ENCODE measurements at regions not wholly inside any gene's neighbourhood (a gene's known extent, or its start where the extent isn't known, plus 50 kb on each side); places are given as distances from the start of the nearest gene placed in this dataset.
"Not testable (repeated sequence)": the region's sequence is repeated elsewhere in the genome, so short reads cannot be mapped to it uniquely, and the experiment has no call there.

DNA sequence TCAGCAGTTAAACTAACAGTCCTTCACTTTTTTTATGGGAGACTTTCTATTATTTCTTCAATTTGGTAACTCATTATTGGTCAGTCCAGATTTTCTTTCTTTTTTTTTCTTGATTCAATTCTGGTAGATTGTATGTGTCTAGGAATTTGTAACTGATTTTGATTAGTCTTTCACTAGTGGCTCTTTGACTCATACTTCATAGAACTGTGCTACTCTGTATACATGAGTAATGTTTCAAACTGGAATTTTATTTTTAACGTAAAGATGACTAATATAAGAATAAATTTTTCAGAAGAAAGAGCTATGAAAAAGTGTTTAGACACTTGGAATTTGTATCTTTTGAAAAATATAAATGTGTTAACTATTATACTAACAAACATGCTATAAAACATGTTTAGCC lies 813.0 kb downstream of the TRAM1L1 start:
- FAIRE-seq (no peak), DNase-seq (ENCODE audit: insufficient read length) (no peak)
- TF ChIP-seq TAF1 (IDR thresholded peaks at IDR 0.05; ENCODE audit: borderline replicate concordance, low read depth, low read length) (no peak), POLR2AphosphoS5 (IDR thresholded peaks at IDR 0.05; ENCODE audit: low read depth, low read length) (no peak), POLR2A (IDR thresholded peaks at IDR 0.05; ENCODE audit: low read depth, low read length) (no peak)

DNA sequence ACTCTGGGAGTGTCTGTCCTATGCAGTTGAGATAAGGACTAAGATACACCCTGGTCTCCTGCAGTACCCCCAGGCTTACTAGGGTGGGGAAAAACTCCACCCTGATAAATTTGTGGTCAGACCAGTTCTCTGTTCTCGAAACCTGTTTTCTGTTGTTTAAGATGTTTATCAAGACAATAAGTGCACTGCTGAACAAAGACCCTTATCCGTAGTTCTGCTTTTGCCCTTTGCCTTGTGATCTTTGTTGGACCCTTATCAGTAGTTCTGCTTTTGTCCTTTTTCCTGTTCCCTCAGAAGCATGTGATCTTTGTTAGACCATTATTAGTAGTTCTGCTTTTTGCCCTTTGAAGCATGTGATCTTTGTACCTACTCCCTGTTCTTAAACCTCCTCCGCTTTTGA lies 824.4 kb downstream of the TRAM1L1 start:
- FAIRE-seq; DNase-seq (ENCODE audit: insufficient read length): not testable (repeated sequence)

DNA sequence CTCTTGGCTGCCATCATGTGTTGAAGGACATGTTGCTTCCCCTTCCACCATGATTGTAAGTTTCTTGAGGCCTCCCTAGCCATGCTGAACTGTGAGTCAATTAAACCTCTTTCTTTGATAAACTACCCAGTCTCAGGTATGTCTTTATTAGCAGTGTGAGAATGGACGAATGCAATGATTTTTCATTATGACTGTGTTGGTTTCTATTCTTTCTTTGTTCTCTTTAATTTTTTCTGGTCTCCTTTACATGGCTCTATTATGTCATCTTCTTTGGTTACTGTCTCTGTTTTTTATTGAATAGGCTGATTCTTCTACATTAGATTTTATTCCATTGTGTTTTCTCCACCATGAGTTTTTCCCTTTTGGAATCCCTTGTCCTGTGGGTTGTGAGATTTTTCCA lies 840.6 kb downstream of the TRAM1L1 start:
- TF ChIP-seq TAF1 (IDR thresholded peaks at IDR 0.05; ENCODE audit: borderline replicate concordance, low read depth, low read length) (no peak), POLR2AphosphoS5 (IDR thresholded peaks at IDR 0.05; ENCODE audit: low read depth, low read length) (no peak), POLR2A (IDR thresholded peaks at IDR 0.05; ENCODE audit: low read depth, low read length) (no peak)
- no peak for FAIRE-seq
- no peak for DNase-seq (ENCODE audit: insufficient read length)

DNA sequence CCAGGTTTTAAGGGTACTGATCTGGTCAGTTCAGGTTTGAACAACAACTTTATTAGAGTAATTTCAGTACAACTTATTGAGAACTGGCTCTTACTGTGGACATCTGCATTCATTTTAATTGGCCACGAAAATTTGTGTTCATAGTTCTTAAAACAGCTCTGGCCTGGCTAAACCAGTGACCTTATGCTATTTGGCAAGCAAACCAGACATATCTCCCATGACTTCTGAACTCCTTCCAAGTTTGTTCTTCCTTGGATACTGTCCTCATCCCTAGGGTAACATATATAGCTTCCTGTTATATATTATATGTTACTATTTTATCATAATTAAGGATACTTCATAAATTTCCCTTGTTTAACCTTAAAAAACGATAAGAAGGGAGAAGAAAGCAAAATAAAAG lies 841.9 kb downstream of the TRAM1L1 start:
- no peak for FAIRE-seq
- no peak for TF ChIP-seq TAF1 (IDR thresholded peaks at IDR 0.05; ENCODE audit: borderline replicate concordance, low read depth, low read length)
- TF ChIP-seq POLR2AphosphoS5 (IDR thresholded peaks at IDR 0.05; ENCODE audit: low read depth, low read length), result no peak
- no peak for TF ChIP-seq POLR2A (IDR thresholded peaks at IDR 0.05; ENCODE audit: low read depth, low read length)

DNA sequence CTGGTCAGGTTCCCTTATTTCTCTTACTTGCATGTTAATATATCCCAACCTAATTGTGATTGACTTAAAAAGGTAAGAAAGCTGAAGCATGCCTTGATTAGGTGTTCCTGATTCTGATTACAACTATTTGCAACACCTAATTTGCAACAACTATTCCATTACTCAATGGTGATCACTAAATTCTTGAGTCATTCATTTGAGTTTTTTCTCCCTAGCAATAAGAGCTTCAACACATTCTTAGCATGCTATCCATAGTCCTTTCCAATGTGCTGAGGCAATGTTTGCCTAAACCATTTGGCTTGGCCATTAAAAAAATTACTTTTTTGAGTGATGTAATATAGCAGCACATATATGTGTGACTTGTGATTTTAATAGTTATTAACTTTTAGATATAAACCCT lies 851.4 kb downstream of the TRAM1L1 start:
- TF ChIP-seq POLR2AphosphoS5 (IDR thresholded peaks at IDR 0.05; ENCODE audit: low read depth, low read length) (no peak), TAF1 (IDR thresholded peaks at IDR 0.05; ENCODE audit: borderline replicate concordance, low read depth, low read length) (no peak), POLR2A (IDR thresholded peaks at IDR 0.05; ENCODE audit: low read depth, low read length) (no peak)
- FAIRE-seq (no peak), DNase-seq (ENCODE audit: insufficient read length) (no peak)

More for the DNA sequence above, 841.9 kb downstream of the TRAM1L1 start:
- no peak for DNase-seq (ENCODE audit: insufficient read length)

DNA sequence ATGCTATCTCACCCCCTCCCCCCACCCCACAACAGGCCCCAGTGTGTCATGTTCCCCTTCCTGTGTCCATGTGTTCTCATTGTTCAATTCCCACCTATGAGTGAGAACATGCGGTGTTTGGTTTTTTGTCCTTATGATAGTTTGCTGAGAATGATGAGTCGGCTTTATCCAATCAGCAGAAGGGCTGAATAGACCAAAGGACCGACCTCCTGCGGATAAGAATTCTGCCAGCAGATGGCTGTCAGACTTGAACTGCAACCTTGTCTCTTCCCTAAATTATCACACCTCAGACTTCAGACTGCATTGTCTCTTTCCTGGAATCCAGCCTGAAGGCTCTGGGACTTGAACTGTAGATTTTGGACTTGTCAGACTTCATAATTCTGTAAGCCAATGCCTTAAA lies 853.4 kb downstream of the TRAM1L1 start:
- FAIRE-seq; DNase-seq (ENCODE audit: insufficient read length): not testable (repeated sequence)

DNA sequence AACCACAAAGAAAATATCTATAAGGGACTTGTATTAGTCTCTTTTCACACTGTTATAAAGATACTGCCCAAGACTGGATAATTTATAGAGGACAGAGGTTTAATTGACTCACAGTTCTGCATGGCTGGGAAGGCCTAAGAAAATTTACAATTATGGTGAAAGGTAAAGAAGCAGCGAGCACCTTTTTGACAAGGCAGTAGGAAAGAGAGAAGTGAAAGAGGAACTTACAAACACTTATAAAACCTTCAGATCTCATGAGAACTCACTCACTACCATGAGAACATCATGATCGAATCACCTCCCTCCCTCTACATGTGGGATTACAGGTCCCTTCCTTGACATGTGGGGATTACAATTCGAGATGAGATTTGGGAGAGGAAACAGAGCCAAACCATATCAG lies 856.0 kb downstream of the TRAM1L1 start:
- DNase-seq (ENCODE audit: insufficient read length) (no peak), FAIRE-seq (no peak)
- TF ChIP-seq POLR2AphosphoS5 (IDR thresholded peaks at IDR 0.05; ENCODE audit: low read depth, low read length) (no peak), TAF1 (IDR thresholded peaks at IDR 0.05; ENCODE audit: borderline replicate concordance, low read depth, low read length) (no peak), POLR2A (IDR thresholded peaks at IDR 0.05; ENCODE audit: low read depth, low read length) (no peak)

DNA sequence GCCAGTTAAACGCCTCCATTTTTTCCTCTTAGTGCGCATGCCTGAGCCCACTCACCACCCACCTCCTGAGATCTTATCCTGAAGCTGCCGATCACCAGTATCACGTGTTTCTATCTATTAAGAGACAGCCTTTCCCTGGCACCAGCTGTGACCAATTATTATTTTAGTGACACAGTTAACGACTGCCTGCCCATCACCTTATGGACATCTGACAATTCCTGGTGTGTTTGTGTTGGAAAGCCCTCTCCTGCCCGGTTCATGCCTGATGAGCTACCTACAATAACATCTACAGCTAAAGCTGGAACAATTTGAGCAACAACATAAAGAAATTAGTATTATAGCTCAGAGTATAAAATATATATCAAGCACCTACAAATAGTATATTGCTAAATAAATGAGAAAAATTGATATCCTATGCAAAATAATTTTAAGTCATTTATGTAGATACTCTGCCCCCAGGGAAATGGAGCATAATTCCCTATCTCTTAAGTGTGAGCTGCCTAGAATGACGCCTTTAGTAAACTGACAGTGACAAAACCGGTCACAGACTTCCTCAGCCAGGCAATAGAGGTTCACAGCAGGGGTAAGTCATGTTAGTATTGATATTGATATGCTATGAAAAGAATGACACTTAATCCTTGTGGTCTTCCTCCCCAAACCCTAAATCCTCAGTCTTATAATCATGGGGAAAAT lies 862.2 kb downstream of the TRAM1L1 start:
- DNase-seq (ENCODE audit: insufficient read length) (no peak), FAIRE-seq (no peak)
- no peak for TF ChIP-seq POLR2A (IDR thresholded peaks at IDR 0.05; ENCODE audit: low read depth, low read length)
- TF ChIP-seq POLR2AphosphoS5 (IDR thresholded peaks at IDR 0.05; ENCODE audit: low read depth, low read length), result no peak
- TF ChIP-seq TAF1 (IDR thresholded peaks at IDR 0.05; ENCODE audit: borderline replicate concordance, low read depth, low read length), result no peak

DNA sequence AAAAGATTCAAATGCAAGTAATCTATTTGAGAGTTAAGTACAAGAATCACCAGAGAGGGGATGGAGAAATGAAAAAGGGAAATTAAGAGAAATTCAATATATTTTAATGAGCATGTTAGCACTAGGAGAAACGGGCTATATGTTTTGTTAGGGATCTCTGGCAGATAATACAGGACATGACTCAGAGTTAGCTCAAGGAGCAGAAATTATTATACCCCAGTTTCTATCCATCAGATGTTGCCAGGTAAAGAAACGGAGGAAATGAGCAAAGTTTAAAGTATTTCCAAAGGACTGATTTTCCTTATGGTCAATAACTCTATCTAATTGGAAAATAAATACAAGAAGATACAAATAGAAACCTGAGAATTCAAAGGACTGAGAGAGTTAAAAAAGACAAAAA lies 867.6 kb downstream of the TRAM1L1 start:
- TF ChIP-seq TAF1 (IDR thresholded peaks at IDR 0.05; ENCODE audit: borderline replicate concordance, low read depth, low read length), result no peak
- no peak for TF ChIP-seq POLR2AphosphoS5 (IDR thresholded peaks at IDR 0.05; ENCODE audit: low read depth, low read length)
- TF ChIP-seq POLR2A (IDR thresholded peaks at IDR 0.05; ENCODE audit: low read depth, low read length), result no peak
- no peak for FAIRE-seq
- no peak for DNase-seq (ENCODE audit: insufficient read length)

DNA sequence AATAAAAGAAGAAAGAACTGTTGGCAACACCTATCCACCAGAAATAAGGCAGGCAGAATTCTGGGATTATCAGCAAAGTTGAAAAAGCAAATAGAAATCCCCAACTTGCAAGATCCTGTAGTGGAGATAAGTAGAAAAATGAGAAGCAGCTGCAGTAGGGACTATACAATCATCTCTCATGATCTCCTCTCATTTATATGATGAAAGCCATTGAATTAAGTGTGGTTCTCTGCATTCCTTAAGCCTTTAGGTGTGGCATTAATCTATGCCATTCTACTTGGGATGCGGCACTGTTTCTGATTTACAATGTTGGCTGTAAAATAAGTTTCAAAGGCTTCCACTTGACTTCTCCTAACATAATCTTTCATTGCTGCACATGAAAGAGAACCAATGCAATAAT lies 869.8 kb downstream of the TRAM1L1 start:
- DNase-seq (ENCODE audit: insufficient read length) (no peak), FAIRE-seq (no peak)
- TF ChIP-seq POLR2A (IDR thresholded peaks at IDR 0.05; ENCODE audit: low read depth, low read length), result no peak
- no peak for TF ChIP-seq TAF1 (IDR thresholded peaks at IDR 0.05; ENCODE audit: borderline replicate concordance, low read depth, low read length)
- no peak for TF ChIP-seq POLR2AphosphoS5 (IDR thresholded peaks at IDR 0.05; ENCODE audit: low read depth, low read length)

DNA sequence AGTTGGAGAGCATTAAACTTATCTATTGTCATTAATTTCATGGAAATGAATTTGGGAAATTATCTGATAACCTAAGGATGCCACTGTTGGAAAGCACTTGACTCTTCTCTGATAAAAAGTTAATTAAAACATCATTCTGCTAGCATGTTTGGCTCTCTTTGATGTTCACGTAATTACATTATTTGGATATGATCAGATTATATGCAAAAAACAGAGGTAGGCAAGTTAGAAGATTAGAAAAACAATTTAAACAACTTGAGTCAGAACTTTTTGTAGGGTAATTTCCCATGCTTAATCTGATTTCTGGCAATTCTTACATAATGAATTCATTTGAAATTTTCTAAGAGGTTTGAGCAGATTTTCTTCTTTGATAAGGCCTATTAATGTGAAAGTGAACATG lies 882.9 kb downstream of the TRAM1L1 start:
- no peak for TF ChIP-seq POLR2A (IDR thresholded peaks at IDR 0.05; ENCODE audit: low read depth, low read length)
- FAIRE-seq, result no peak
- DNase-seq (ENCODE audit: insufficient read length), result no peak

DNA sequence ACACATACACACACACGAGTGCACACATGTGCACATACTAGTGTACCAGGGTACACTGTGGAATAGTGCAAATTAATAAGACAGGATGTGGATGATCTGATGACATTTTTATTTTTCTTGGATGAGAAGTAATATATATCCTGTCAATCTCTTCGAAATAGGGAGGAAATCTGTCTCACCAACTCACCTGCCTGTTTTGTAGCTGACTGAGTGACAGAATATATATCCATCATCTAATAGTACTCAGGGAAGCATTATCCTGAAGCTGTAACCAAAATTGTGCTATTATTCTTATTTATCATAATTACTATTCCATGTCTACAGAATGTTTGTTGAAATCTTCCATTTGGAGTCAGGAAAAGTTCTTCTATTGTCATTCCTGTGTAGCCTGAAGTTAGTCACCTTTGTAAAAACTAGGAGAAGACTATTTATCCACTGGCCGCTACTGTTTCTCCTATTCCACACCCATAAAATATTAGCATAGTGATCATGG lies 888.0 kb downstream of the TRAM1L1 start:
- FAIRE-seq (no peak), DNase-seq (ENCODE audit: insufficient read length) (no peak)
- TF ChIP-seq TAF1 (IDR thresholded peaks at IDR 0.05; ENCODE audit: borderline replicate concordance, low read depth, low read length), result no peak
- TF ChIP-seq POLR2AphosphoS5 (IDR thresholded peaks at IDR 0.05; ENCODE audit: low read depth, low read length), result no peak
- no peak for TF ChIP-seq POLR2A (IDR thresholded peaks at IDR 0.05; ENCODE audit: low read depth, low read length)

DNA sequence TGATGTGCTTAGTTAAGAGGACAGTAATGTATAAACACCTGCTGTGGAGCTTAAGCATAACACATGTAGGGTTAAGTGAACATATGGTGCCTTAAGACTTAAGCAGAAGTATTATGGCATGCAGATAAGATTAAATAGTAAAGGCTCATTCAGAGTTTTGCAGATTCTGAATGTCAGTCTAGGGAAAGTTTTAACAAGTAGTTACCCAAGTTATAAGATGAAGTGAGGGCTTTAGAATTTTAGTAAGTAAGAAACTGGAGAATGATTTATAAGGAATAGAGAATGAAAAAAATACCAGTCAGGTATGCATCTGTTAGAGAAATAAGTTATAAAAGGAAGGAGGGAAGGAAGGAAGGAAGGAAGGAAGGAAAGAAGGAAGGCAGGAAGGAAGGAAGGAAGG lies 902.1 kb downstream of the TRAM1L1 start:
- TF ChIP-seq POLR2AphosphoS5 (IDR thresholded peaks at IDR 0.05; ENCODE audit: low read depth, low read length), result no peak
- no peak for TF ChIP-seq POLR2A (IDR thresholded peaks at IDR 0.05; ENCODE audit: low read depth, low read length)
- TF ChIP-seq TAF1 (IDR thresholded peaks at IDR 0.05; ENCODE audit: borderline replicate concordance, low read depth, low read length), result no peak
- no peak for DNase-seq (ENCODE audit: insufficient read length)
- no peak for FAIRE-seq
